ENCODE measurements at regions not wholly inside any gene's neighbourhood (a gene's known extent, or its start where the extent isn't known, plus 50 kb on each side); places are given as distances from the start of the nearest gene placed in this dataset.

DNA sequence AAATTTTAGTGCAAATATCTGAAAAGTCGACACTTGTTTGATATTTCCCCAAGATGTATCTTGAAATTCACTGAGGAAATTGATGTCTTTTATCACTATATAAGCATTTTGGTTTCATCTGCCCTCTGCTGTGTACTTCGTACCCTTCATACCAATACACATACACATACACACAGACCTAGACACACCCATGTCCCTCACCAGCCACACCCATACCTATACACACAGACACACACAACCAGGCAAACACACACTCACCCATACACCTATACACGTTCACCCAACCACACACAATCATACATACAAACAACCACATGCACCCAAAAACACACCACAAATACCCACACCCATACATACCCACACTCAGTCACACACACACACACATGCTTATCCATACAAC is 367.8 kb downstream of the HINT1 start:
- DNase-seq (ENCODE audit: low spot score) (no peak), ATAC-seq (ENCODE audit: low read depth) (no peak)
- TF ChIP-seq CTCF (IDR thresholded peaks at IDR 0.05; ENCODE audit: poor library complexity, severe bottlenecking) = no peak
- Histone ChIP-seq H3K4me1 (ENCODE audit: insufficient read depth, poor library complexity, severe bottlenecking) (peaks cover 12% of the 10 kb centered on the region), H3K27ac (ENCODE audit: poor library complexity, severe bottlenecking) (no peak overlapping the region), H3K4me3 (ENCODE audit: severe bottlenecking) (no peak overlapping the region), H3K36me3 (ENCODE audit: low read depth) (no peaks in the 10 kb centered on the region), H3K27me3 (ENCODE audit: insufficient read depth, poor library complexity, severe bottlenecking) (no peaks in the 10 kb centered on the region), H3K9me3 (ENCODE audit: severe bottlenecking) (no peaks in the 10 kb centered on the region)

- no peak for TF ChIP-seq CTCF (IDR thresholded peaks at IDR 0.05; ENCODE audit: poor library complexity, severe bottlenecking)
- H3K27me3 ChIP-seq (ENCODE audit: insufficient read depth, poor library complexity, severe bottlenecking) = no peaks in the 10 kb centered on the region
- no peak overlapping the region for H3K4me3 ChIP-seq (ENCODE audit: severe bottlenecking)
- ATAC-seq (ENCODE audit: low read depth) (no peak), DNase-seq (ENCODE audit: low spot score) (no peak)
- H3K36me3 ChIP-seq (ENCODE audit: low read depth) = no peaks in the 10 kb centered on the region
- H3K27ac ChIP-seq (ENCODE audit: poor library complexity, severe bottlenecking) = no peak overlapping the region
- H3K4me1 ChIP-seq (ENCODE audit: insufficient read depth, poor library complexity, severe bottlenecking) = peaks cover 12% of the 10 kb centered on the region
- no peaks in the 10 kb centered on the region for H3K9me3 ChIP-seq (ENCODE audit: severe bottlenecking)
These were observed 368.2 kb downstream of the HINT1 start for GRCh38 chr5:130796902-130797301.

- ATAC-seq (ENCODE audit: low read depth) (peak; percentile 59), DNase-seq (ENCODE audit: low spot score) (no peak)
- Histone ChIP-seq H3K4me3 (ENCODE audit: severe bottlenecking) (no peak overlapping the region), H3K4me1 (ENCODE audit: insufficient read depth, poor library complexity, severe bottlenecking) (peaks cover 12% of the 10 kb centered on the region), H3K9me3 (ENCODE audit: severe bottlenecking) (no peaks in the 10 kb centered on the region), H3K36me3 (ENCODE audit: low read depth) (no peaks in the 10 kb centered on the region), H3K27me3 (ENCODE audit: insufficient read depth, poor library complexity, severe bottlenecking) (no peaks in the 10 kb centered on the region), H3K27ac (ENCODE audit: poor library complexity, severe bottlenecking) (peak overlapping the region; percentile 8)
- TF ChIP-seq CTCF (IDR thresholded peaks at IDR 0.05; ENCODE audit: poor library complexity, severe bottlenecking) = no peak
These were observed 369.0 kb downstream of the HINT1 start for GRCh38 chr5:130796032-130796431.

GRCh38 chr5:130795037-130795436 is 370.0 kb downstream of the HINT1 start:
- Histone ChIP-seq H3K36me3 (ENCODE audit: low read depth) (no peaks in the 10 kb centered on the region), H3K4me1 (ENCODE audit: insufficient read depth, poor library complexity, severe bottlenecking) (peaks cover 12% of the 10 kb centered on the region), H3K27me3 (ENCODE audit: insufficient read depth, poor library complexity, severe bottlenecking) (no peaks in the 10 kb centered on the region), H3K9me3 (ENCODE audit: severe bottlenecking) (no peaks in the 10 kb centered on the region), H3K4me3 (ENCODE audit: severe bottlenecking) (no peak overlapping the region), H3K27ac (ENCODE audit: poor library complexity, severe bottlenecking) (peak overlapping the region; percentile 8)
- ATAC-seq (ENCODE audit: low read depth) (peak; percentile 95), DNase-seq (ENCODE audit: low spot score) (no peak)
- no peak for TF ChIP-seq CTCF (IDR thresholded peaks at IDR 0.05; ENCODE audit: poor library complexity, severe bottlenecking)

GRCh38 chr5:130777794-130778193 is 387.3 kb downstream of the HINT1 start:
- TF ChIP-seq CTCF (IDR thresholded peaks at IDR 0.05; ENCODE audit: poor library complexity, severe bottlenecking) = no peak
- Histone ChIP-seq H3K4me3 (ENCODE audit: severe bottlenecking) (no peak overlapping the region), H3K4me1 (ENCODE audit: insufficient read depth, poor library complexity, severe bottlenecking) (peaks cover 2% of the 10 kb centered on the region), H3K27me3 (ENCODE audit: insufficient read depth, poor library complexity, severe bottlenecking) (peaks cover 3% of the 10 kb centered on the region), H3K36me3 (ENCODE audit: low read depth) (no peaks in the 10 kb centered on the region), H3K9me3 (ENCODE audit: severe bottlenecking) (no peaks in the 10 kb centered on the region), H3K27ac (ENCODE audit: poor library complexity, severe bottlenecking) (no peak overlapping the region)
- DNase-seq (ENCODE audit: low spot score) = no peak
- no peak for ATAC-seq (ENCODE audit: low read depth)
